ENCODE measurements at regions not wholly inside any gene's neighbourhood (a gene's known extent, or its start where the extent isn't known, plus 50 kb on each side); places are given as distances from the start of the nearest gene placed in this dataset.

GRCh38 chr4:14059006-14059405 lies 431.5 kb upstream of the BOD1L1 start:
- DNase-seq: peak; percentile 20

GRCh38 chr4:14064984-14065383 lies 437.5 kb upstream of the BOD1L1 start:
- no peak for DNase-seq

GRCh38 chr4:14065406-14065805 lies 437.9 kb upstream of the BOD1L1 start:
- no peak for DNase-seq

- DNase-seq: no peak
Measured at GRCh38 chr4:14066979-14067378, 439.5 kb upstream of the BOD1L1 start.

- no peak for DNase-seq
Measured at GRCh38 chr4:14069886-14070285, 442.4 kb upstream of the BOD1L1 start.

GRCh38 chr4:14070289-14070880 lies 442.9 kb upstream of the BOD1L1 start:
- no peak for DNase-seq

GRCh38 chr4:14072506-14072905 lies 445.0 kb upstream of the BOD1L1 start:
- DNase-seq: no peak

- no peak for DNase-seq
Measured at GRCh38 chr4:14076776-14077175, 449.3 kb upstream of the BOD1L1 start.

GRCh38 chr4:14078326-14078725 lies 450.8 kb upstream of the BOD1L1 start:
- DNase-seq: peak; percentile 29

- no peak for DNase-seq
Measured at GRCh38 chr4:14079601-14080000, 452.1 kb upstream of the BOD1L1 start.

- no peak for DNase-seq
Measured at GRCh38 chr4:14083150-14083549, 455.6 kb upstream of the BOD1L1 start.

GRCh38 chr4:14084598-14084997 lies 457.1 kb upstream of the BOD1L1 start:
- no peak for DNase-seq

GRCh38 chr4:14087459-14087858 lies 459.9 kb upstream of the BOD1L1 start:
- DNase-seq: no peak

GRCh38 chr4:14087921-14088320 lies 460.4 kb upstream of the BOD1L1 start:
- DNase-seq: no peak

- DNase-seq: no peak
Measured at GRCh38 chr4:14091531-14091930, 464.0 kb upstream of the BOD1L1 start.

GRCh38 chr4:14091966-14092365 lies 464.4 kb upstream of the BOD1L1 start:
- DNase-seq: peak; percentile 2

- DNase-seq: no peak
Measured at GRCh38 chr4:14092741-14093140, 465.2 kb upstream of the BOD1L1 start.

- peak; percentile 8 for DNase-seq
Measured at GRCh38 chr4:14095831-14096230, 468.3 kb upstream of the BOD1L1 start.

GRCh38 chr4:14096396-14096965 lies 469.0 kb upstream of the BOD1L1 start:
- peak; percentile 80 for DNase-seq

- DNase-seq: no peak
Measured at GRCh38 chr4:14100349-14100748, 472.8 kb upstream of the BOD1L1 start.

GRCh38 chr4:14110407-14110806 lies 482.9 kb upstream of the BOD1L1 start:
- peak; percentile 33 for DNase-seq

GRCh38 chr4:14111730-14112181 lies 484.2 kb upstream of the BOD1L1 start:
- DNase-seq: peak; percentile 22

GRCh38 chr4:14115106-14115505 lies 487.6 kb upstream of the BOD1L1 start:
- no peak for DNase-seq

- no peak for DNase-seq
Measured at GRCh38 chr4:14117575-14118238, 490.2 kb upstream of the BOD1L1 start.
